GM23338 (cell line): ENCODE measurements at regions not wholly inside any gene's neighbourhood (a gene's known extent, or its start where the extent isn't known, plus 50 kb on each side); places are given as distances from the start of the nearest gene placed in this dataset.
A peak's percentile ranks its signal among the peaks of the same experiment; 100 is the strongest.

Experiments used
- ATAC-seq: fragments of 200-7000 bp; cut with Tn5 transposase; 3 replicates; pipeline ENCODE4 v1.9.1; 2020
- DNase-seq: peaks from one replicate; pipeline ENCODE4 v3.0.0-alpha.2; 2015; ENCODE audit warnings: low spot score
- H2AFZ ChIP-seq: fragments of 200-600 bp; sonication (generic); 2 replicates; pipeline ENCODE4 v1.8.0; 2016; ENCODE audit warnings: antibody characterized with exemption, mild to moderate bottlenecking, moderate library complexity
- H3F3A ChIP-seq: fragments of 200-600 bp; sonication (generic); replicated peaks from 2 replicates; pipeline ENCODE4 v1.8.0; 2017; ENCODE audit warnings: antibody characterized with exemption, mixed run types, low read depth
- H3K27ac ChIP-seq: fragments of 200-600 bp; sonication (generic); 2 replicates; pipeline ENCODE4 v1.6.1; 2016; ENCODE audit warnings: low read depth
- H3K27me3 ChIP-seq: fragments of 200-600 bp; sonication (generic); 2 replicates; pipeline ENCODE4 v1.8.0; 2016; ENCODE audit warnings: mild to moderate bottlenecking, mixed run types, moderate library complexity; ENCODE audit not compliant: insufficient read depth
- H3K36me3 ChIP-seq: fragments of 200-600 bp; sonication (generic); 2 replicates; pipeline ENCODE4 v1.8.0; 2016; ENCODE audit warnings: mild to moderate bottlenecking; ENCODE audit not compliant: insufficient read depth
- H3K4me1 ChIP-seq: fragments of 200-600 bp; sonication (generic); 2 replicates; pipeline ENCODE4 v1.8.0; 2016; ENCODE audit warnings: mild to moderate bottlenecking, moderate library complexity; ENCODE audit not compliant: insufficient read depth
- H3K4me2 ChIP-seq: fragments of 200-600 bp; sonication (generic); 2 replicates; pipeline ENCODE4 v1.7.1; 2017; ENCODE audit warnings: mixed run types
- H3K4me3 ChIP-seq: fragments of 200-600 bp; sonication (generic); 2 replicates; pipeline ENCODE4 v1.6.1; 2016; ENCODE audit warnings: mixed run types
- H3K79me2 ChIP-seq: fragments of 200-600 bp; sonication (generic); replicated peaks from 2 replicates; pipeline ENCODE4 v1.8.0; 2017; ENCODE audit warnings: mild to moderate bottlenecking; ENCODE audit not compliant: insufficient read depth
- H3K9me2 ChIP-seq: fragments of 200-600 bp; sonication (generic); 2 replicates; pipeline ENCODE4 v1.8.0; 2017; ENCODE audit not compliant: insufficient read depth
- H4K20me1 ChIP-seq: fragments of 200-600 bp; sonication (generic); replicated peaks from 2 replicates; pipeline ENCODE4 v1.8.0; 2017; ENCODE audit warnings: mild to moderate bottlenecking; ENCODE audit not compliant: insufficient read depth
- H3K27ac Mint-ChIP-seq: 2 replicates; pipeline ENCODE4 v1.8.0; 2020; ENCODE audit warnings: inconsistent platforms, mild to moderate bottlenecking, moderate library complexity, mixed read lengths
- H3K27me3 Mint-ChIP-seq: 3 replicates; pipeline ENCODE4 v1.8.0; 2022; ENCODE audit warnings: low read depth, mild to moderate bottlenecking, moderate library complexity, mixed read lengths, inconsistent platforms; ENCODE audit not compliant: insufficient read depth, poor library complexity
- H3K36me3 Mint-ChIP-seq: 3 replicates; pipeline ENCODE4 v1.8.0; 2021; ENCODE audit warnings: low read depth, mild to moderate bottlenecking, inconsistent platforms, moderate library complexity, mixed read lengths
- H3K4me1 Mint-ChIP-seq: 3 replicates; pipeline ENCODE4 v1.8.0; 2020; ENCODE audit warnings: mild to moderate bottlenecking, inconsistent platforms, mixed read lengths
- H3K4me3 Mint-ChIP-seq: 3 replicates; pipeline ENCODE4 v1.8.0; 2021; ENCODE audit warnings: moderate library complexity, mild to moderate bottlenecking, inconsistent platforms, mixed read lengths
- H3K9me3 Mint-ChIP-seq: 3 replicates; pipeline ENCODE4 v1.8.0; 2020; ENCODE audit warnings: moderate library complexity, mild to moderate bottlenecking, inconsistent platforms, mixed read lengths
- EZH2phosphoT487 ChIP-seq: fragments of 200-600 bp; sonication (generic); IDR thresholded peaks from one replicate; pipeline ENCODE4 v1.8.1; 2018; ENCODE audit warnings: antibody characterized with exemption; ENCODE audit not compliant: unreplicated experiment
- JUNB ChIP-seq: IDR thresholded peaks from one replicate; pipeline ENCODE4 v1.6.1; 2016; ENCODE audit warnings: antibody characterized with exemption; ENCODE audit not compliant: unreplicated experiment
- POLR2AphosphoS5 ChIP-seq: IDR thresholded peaks from 2 replicates; pipeline ENCODE4 v1.6.1; 2016; ENCODE audit warnings: antibody characterized with exemption, low read depth
- TF ChIP-seq, protein P1 (sequence below): fragments of 250-450 bp; sonication (Bioruptor Pico); IDR thresholded peaks from 2 replicates; pipeline ENCODE4 v1.5.0; 2020; ENCODE audit warnings: mild to moderate bottlenecking, moderate library complexity
- TF ChIP-seq, protein P2 (sequence below), 2 experiments: fragments of 200-600 bp in 1 of 2; sonication (generic) in 1 of 2; conservative IDR thresholded peaks; 2 replicates each; pipeline versions ENCODE4 v1.5.1 to v1.6.1; 2016 to 2017; ENCODE audit warnings: antibody characterized with exemption in 2 of 2, low read depth in 2 of 2, mild to moderate bottlenecking in 2 of 2, moderate library complexity in 1 of 2

DNA sequence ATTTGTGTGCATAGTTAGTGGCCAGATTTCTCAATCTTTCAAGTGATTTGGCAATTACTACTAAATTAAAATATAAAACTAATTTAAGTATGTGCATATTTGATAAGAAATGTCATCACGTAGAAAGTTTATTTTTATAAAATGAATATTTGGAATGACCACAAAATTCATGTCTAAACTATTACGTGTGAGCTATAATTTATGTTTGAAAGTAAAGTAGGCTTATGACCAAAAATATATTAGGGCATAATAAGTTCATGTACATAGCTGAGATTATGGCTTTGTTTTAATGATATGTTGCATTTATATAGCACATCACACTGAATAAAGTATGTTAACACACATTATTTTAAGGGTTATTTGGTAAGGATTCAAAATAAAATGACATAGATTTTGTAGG, 1532.6 kb downstream of the C4orf33 start (continued):
- TF ChIP-seq, protein P1, sequence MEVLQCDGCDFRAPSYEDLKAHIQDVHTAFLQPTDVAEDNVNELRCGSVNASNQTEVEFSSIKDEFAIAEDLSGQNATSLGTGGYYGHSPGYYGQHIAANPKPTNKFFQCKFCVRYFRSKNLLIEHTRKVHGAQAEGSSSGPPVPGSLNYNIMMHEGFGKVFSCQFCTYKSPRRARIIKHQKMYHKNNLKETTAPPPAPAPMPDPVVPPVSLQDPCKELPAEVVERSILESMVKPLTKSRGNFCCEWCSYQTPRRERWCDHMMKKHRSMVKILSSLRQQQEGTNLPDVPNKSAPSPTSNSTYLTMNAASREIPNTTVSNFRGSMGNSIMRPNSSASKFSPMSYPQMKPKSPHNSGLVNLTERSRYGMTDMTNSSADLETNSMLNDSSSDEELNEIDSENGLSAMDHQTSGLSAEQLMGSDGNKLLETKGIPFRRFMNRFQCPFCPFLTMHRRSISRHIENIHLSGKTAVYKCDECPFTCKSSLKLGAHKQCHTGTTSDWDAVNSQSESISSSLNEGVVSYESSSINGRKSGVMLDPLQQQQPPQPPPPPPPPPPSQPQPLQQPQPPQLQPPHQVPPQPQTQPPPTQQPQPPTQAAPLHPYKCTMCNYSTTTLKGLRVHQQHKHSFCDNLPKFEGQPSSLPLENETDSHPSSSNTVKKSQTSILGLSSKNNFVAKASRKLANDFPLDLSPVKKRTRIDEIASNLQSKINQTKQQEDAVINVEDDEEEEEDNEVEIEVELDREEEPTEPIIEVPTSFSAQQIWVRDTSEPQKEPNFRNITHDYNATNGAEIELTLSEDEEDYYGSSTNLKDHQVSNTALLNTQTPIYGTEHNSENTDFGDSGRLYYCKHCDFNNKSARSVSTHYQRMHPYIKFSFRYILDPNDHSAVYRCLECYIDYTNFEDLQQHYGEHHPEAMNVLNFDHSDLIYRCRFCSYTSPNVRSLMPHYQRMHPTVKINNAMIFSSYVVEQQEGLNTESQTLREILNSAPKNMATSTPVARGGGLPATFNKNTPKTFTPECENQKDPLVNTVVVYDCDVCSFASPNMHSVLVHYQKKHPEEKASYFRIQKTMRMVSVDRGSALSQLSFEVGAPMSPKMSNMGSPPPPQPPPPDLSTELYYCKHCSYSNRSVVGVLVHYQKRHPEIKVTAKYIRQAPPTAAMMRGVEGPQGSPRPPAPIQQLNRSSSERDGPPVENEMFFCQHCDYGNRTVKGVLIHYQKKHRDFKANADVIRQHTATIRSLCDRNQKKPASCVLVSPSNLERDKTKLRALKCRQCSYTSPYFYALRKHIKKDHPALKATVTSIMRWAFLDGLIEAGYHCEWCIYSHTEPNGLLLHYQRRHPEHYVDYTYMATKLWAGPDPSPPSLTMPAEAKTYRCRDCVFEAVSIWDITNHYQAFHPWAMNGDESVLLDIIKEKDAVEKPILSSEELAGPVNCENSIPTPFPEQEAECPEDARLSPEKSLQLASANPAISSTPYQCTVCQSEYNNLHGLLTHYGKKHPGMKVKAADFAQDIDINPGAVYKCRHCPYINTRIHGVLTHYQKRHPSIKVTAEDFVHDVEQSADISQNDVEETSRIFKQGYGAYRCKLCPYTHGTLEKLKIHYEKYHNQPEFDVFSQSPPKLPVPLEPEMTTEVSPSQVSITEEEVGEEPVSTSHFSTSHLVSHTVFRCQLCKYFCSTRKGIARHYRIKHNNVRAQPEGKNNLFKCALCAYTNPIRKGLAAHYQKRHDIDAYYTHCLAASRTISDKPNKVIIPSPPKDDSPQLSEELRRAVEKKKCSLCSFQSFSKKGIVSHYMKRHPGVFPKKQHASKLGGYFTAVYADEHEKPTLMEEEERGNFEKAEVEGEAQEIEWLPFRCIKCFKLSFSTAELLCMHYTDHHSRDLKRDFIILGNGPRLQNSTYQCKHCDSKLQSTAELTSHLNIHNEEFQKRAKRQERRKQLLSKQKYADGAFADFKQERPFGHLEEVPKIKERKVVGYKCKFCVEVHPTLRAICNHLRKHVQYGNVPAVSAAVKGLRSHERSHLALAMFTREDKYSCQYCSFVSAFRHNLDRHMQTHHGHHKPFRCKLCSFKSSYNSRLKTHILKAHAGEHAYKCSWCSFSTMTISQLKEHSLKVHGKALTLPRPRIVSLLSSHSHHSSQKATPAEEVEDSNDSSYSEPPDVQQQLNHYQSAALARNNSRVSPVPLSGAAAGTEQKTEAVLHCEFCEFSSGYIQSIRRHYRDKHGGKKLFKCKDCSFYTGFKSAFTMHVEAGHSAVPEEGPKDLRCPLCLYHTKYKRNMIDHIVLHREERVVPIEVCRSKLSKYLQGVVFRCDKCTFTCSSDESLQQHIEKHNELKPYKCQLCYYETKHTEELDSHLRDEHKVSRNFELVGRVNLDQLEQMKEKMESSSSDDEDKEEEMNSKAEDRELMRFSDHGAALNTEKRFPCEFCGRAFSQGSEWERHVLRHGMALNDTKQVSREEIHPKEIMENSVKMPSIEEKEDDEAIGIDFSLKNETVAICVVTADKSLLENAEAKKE (CRISPR knock-in tag) = no peak
- no peak for TF ChIP-seq POLR2AphosphoS5
- no peak for TF ChIP-seq JUNB

DNA sequence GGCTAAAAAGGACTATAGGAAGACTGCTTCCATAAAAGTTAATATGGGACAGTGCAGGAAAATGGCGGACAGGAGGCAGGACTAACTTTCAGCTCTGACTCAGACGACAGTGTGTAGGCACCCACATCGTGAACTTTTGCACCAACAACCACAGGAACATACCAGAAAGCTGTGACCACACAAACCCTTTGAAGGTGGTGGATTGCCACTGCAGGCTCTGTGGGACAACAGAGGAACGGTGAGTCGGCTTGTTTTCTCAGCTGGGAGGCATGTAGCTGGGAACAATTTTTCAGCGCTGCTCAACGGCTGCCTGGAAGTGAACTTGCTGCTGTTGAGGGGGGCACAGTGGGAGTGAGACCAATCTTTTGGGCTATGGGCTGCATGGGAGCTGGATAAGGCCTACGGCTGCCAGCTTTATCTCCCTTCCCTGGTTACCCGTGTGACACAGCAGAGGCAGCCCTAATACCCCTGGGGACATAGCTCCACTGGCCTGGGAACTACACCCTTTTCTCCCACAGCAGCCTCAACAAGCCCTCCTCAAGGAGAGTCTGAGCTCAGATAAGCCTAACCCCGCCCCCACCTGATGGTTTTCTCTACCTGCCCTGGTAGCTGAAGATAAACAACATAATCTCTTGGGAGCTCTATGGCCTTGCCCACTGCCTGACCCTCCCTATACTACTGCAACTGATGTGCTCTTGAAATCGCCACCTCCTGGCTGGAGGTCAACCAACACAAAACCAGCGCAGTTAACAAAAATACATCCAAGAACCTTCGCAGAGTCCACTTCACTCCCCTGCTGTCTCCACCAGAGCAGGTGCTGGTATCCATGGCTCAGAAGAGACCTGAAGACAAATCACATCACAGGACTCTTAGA, 1537.0 kb downstream of the C4orf33 start:
- no peak overlapping the region for H3K27ac ChIP-seq
- DNase-seq = peak; percentile 2
- H3K9me2 ChIP-seq = no peaks in the 10 kb centered on the region
- no peaks in the 10 kb centered on the region for H3K36me3 ChIP-seq
- Mint-ChIP-seq H3K27me3 (no peaks in the 10 kb centered on the region), H3K4me1 (no peaks in the 10 kb centered on the region), H3K27ac (no peak overlapping the region), H3K4me3 (no peak overlapping the region), H3K36me3 (no peaks in the 10 kb centered on the region; the same call in 2 of the 3 replicates), H3K9me3 (no peaks in the 10 kb centered on the region)
- no peaks in the 10 kb centered on the region for H3F3A ChIP-seq
- no peak overlapping the region for H3K4me3 ChIP-seq
- H3K4me1 ChIP-seq = no peaks in the 10 kb centered on the region
- ATAC-seq = no peak
- TF ChIP-seq EZH2phosphoT487 = no peak
- TF ChIP-seq, protein P2, sequence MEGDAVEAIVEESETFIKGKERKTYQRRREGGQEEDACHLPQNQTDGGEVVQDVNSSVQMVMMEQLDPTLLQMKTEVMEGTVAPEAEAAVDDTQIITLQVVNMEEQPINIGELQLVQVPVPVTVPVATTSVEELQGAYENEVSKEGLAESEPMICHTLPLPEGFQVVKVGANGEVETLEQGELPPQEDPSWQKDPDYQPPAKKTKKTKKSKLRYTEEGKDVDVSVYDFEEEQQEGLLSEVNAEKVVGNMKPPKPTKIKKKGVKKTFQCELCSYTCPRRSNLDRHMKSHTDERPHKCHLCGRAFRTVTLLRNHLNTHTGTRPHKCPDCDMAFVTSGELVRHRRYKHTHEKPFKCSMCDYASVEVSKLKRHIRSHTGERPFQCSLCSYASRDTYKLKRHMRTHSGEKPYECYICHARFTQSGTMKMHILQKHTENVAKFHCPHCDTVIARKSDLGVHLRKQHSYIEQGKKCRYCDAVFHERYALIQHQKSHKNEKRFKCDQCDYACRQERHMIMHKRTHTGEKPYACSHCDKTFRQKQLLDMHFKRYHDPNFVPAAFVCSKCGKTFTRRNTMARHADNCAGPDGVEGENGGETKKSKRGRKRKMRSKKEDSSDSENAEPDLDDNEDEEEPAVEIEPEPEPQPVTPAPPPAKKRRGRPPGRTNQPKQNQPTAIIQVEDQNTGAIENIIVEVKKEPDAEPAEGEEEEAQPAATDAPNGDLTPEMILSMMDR (conservative IDR thresholded peaks at IDR 0.05; ENCODE audit: low read depth in 2 of 2) = peak in 1 of 2 experiments; percentile 18; a peak in 1 of 4 replicates
- H3K27me3 ChIP-seq = no peaks in the 10 kb centered on the region
- H2AFZ ChIP-seq = no peak overlapping the region; the same call in 1 of the 2 replicates
- no peaks in the 10 kb centered on the region for H4K20me1 ChIP-seq
- H3K4me2 ChIP-seq = no peak overlapping the region
- H3K79me2 ChIP-seq = no peaks in the 10 kb centered on the region
